Myocyte (in vitro differentiated cells): ENCODE measurements at regions not wholly inside any gene's neighbourhood (a gene's known extent, or its start where the extent isn't known, plus 50 kb on each side); places are given as distances from the start of the nearest gene placed in this dataset.
"Not testable (repeated sequence)": the region's sequence is repeated elsewhere in the genome, so short reads cannot be mapped to it uniquely, and the experiment has no call there.

Experiments used
- DNase-seq: peaks from one replicate; pipeline ENCODE4 v3.0.0-alpha.2; 2012; ENCODE audit warnings: low read depth

- DNase-seq: no peak
Measured at GRCh38 chr20:50325215-50325614, 134.6 kb downstream of the CEBPB start.

- DNase-seq: no peak
Measured at GRCh38 chr20:50325651-50326050, 135.0 kb downstream of the CEBPB start.

GRCh38 chr20:50327666-50328065, 137.0 kb downstream of the CEBPB start:
- DNase-seq: no peak

- DNase-seq: no peak
Measured at GRCh38 chr20:50328222-50328979, 137.8 kb downstream of the CEBPB start.

GRCh38 chr20:50328996-50329898, 138.6 kb downstream of the CEBPB start:
- DNase-seq: no peak

GRCh38 chr20:50329981-50330503, 139.4 kb downstream of the CEBPB start:
- DNase-seq: no peak

GRCh38 chr20:50330504-50331313, 140.1 kb downstream of the CEBPB start:
- no peak for DNase-seq

- DNase-seq: no peak
Measured at GRCh38 chr20:50331469-50332363, 141.1 kb downstream of the CEBPB start.

- DNase-seq: no peak
Measured at GRCh38 chr20:50332491-50332980, 141.9 kb downstream of the CEBPB start.

GRCh38 chr20:50333131-50333670, 142.6 kb downstream of the CEBPB start:
- DNase-seq: no peak

- DNase-seq: peak; percentile 20
Measured at GRCh38 chr20:50333812-50334211, 143.2 kb downstream of the CEBPB start.

GRCh38 chr20:50334512-50334911, 143.9 kb downstream of the CEBPB start:
- DNase-seq: not testable (repeated sequence)

GRCh38 chr20:50335105-50335504, 144.5 kb downstream of the CEBPB start:
- no peak for DNase-seq

GRCh38 chr20:50335866-50336265, 145.2 kb downstream of the CEBPB start:
- no peak for DNase-seq

GRCh38 chr20:50336661-50337060, 146.0 kb downstream of the CEBPB start:
- DNase-seq: no peak

- no peak for DNase-seq
Measured at GRCh38 chr20:50337521-50338466, 147.2 kb downstream of the CEBPB start.

- peak; percentile 90 for DNase-seq
Measured at GRCh38 chr20:50338479-50339391, 148.1 kb downstream of the CEBPB start.
